Neural crest cell (in vitro differentiated cells): ENCODE measurements at regions not wholly inside any gene's neighbourhood (a gene's known extent, or its start where the extent isn't known, plus 50 kb on each side); places are given as distances from the start of the nearest gene placed in this dataset.

Experiments
- DNase-seq: peaks from one replicate; pipeline ENCODE4 v3.0.0; 2021; ENCODE audit warnings: low read depth, mixed read lengths, low spot score
- H3K27ac Mint-ChIP-seq: one replicate; pipeline ENCODE4 v1.8.0; 2021; ENCODE audit warnings: mild to moderate bottlenecking, mixed read lengths; ENCODE audit not compliant: unreplicated experiment
- H3K27me3 Mint-ChIP-seq: 2 replicates; pipeline ENCODE4 v1.8.0; 2021; ENCODE audit warnings: low read depth, mild to moderate bottlenecking, mixed read lengths
- H3K36me3 Mint-ChIP-seq: 2 replicates; pipeline ENCODE4 v1.8.0; 2021; ENCODE audit warnings: low read depth, mild to moderate bottlenecking, mixed read lengths
- H3K4me1 Mint-ChIP-seq: 2 replicates; pipeline ENCODE4 v1.8.0; 2021; ENCODE audit warnings: mixed read lengths
- H3K4me3 Mint-ChIP-seq: one replicate; pipeline ENCODE4 v1.8.0; 2021; ENCODE audit warnings: mild to moderate bottlenecking, mixed read lengths
- H3K9me3 Mint-ChIP-seq: 2 replicates; pipeline ENCODE4 v1.8.0; 2021; ENCODE audit warnings: mixed read lengths
- TF ChIP-seq, protein P1 (sequence below): fragments of 200-600 bp; sonication (generic); conservative IDR thresholded peaks from 2 replicates; pipeline ENCODE4 v1.5.0; 2021; ENCODE audit warnings: antibody characterized with exemption, mild to moderate bottlenecking

DNA sequence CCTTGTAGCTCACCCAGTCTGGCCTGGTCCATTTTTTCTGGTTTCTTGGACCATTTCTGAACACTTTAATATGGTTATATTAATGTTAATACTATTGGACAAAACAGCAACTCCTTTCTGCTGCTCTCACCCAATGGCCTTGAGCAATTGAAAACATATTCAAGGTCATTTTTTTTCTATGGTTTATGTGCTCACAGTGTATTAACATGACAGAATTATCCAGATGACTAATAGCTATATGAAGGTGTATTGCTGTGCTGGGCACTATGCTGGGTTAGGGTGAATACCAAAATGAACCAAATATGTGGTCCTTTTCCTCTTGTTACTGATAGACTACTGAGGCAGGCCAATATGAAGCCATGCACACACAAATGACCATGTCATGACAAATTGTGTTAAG is 591.6 kb upstream of the PLXNA2 start:
- H3K9me3 Mint-ChIP-seq: no peaks in the 10 kb centered on the region
- TF ChIP-seq, protein P1, sequence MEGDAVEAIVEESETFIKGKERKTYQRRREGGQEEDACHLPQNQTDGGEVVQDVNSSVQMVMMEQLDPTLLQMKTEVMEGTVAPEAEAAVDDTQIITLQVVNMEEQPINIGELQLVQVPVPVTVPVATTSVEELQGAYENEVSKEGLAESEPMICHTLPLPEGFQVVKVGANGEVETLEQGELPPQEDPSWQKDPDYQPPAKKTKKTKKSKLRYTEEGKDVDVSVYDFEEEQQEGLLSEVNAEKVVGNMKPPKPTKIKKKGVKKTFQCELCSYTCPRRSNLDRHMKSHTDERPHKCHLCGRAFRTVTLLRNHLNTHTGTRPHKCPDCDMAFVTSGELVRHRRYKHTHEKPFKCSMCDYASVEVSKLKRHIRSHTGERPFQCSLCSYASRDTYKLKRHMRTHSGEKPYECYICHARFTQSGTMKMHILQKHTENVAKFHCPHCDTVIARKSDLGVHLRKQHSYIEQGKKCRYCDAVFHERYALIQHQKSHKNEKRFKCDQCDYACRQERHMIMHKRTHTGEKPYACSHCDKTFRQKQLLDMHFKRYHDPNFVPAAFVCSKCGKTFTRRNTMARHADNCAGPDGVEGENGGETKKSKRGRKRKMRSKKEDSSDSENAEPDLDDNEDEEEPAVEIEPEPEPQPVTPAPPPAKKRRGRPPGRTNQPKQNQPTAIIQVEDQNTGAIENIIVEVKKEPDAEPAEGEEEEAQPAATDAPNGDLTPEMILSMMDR: no peak
- DNase-seq: no peak
- peaks cover 31% of the 10 kb centered on the region for H3K4me1 Mint-ChIP-seq
- no peaks in the 10 kb centered on the region for H3K36me3 Mint-ChIP-seq
- no peaks in the 10 kb centered on the region for H3K27me3 Mint-ChIP-seq
- no peak overlapping the region for H3K4me3 Mint-ChIP-seq
- no peak overlapping the region for H3K27ac Mint-ChIP-seq

DNA sequence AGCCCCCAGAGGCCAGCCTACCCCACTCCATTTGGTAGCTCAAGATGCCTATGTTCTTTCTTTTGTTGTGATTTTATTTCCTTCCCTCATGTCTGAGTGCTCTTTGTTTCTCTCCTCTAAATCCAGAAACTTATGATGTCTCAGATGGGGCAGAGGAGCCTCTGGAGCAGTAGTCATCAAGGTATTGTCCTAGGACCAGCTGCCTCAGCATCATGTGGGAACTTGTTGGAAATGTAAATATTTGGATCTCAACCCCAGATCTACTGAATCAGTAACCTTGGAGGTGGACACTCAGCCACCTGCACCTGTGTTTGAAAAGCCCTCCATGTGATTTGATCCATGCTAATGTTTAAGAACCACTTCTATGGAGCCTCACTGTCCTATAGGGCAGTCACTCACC is 593.1 kb upstream of the PLXNA2 start:
- no peak for DNase-seq
- H3K4me1 Mint-ChIP-seq: peaks cover 31% of the 10 kb centered on the region
- no peaks in the 10 kb centered on the region for H3K27me3 Mint-ChIP-seq
- H3K36me3 Mint-ChIP-seq: no peaks in the 10 kb centered on the region
- no peak overlapping the region for H3K4me3 Mint-ChIP-seq
- no peak overlapping the region for H3K27ac Mint-ChIP-seq
- no peaks in the 10 kb centered on the region for H3K9me3 Mint-ChIP-seq
- TF ChIP-seq, protein P1: no peak

DNA sequence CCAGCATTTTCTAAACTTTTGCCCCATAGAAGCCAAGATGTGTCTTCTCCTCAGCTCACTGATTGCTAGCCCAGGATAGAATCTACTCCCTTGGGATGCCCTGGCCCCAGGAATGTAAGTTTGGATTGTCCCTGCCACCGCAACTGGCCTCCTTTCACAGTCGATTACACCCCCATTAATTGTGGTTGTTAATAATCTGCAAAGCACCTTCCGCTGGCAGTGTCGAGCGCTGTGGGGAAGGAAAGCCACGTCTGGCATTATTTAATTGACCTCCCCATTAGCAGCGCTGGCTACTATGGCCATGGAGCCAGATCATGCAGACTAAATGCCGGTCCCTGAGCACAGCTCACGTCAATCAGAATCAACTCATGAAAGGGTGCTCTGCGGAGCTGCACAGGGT is 597.3 kb upstream of the PLXNA2 start:
- no peaks in the 10 kb centered on the region for H3K9me3 Mint-ChIP-seq
- H3K4me3 Mint-ChIP-seq: no peak overlapping the region
- no peaks in the 10 kb centered on the region for H3K36me3 Mint-ChIP-seq
- DNase-seq: no peak
- H3K4me1 Mint-ChIP-seq: peaks cover 8% of the 10 kb centered on the region
- TF ChIP-seq, protein P1: no peak
- no peaks in the 10 kb centered on the region for H3K27me3 Mint-ChIP-seq
- H3K27ac Mint-ChIP-seq: no peak overlapping the region

DNA sequence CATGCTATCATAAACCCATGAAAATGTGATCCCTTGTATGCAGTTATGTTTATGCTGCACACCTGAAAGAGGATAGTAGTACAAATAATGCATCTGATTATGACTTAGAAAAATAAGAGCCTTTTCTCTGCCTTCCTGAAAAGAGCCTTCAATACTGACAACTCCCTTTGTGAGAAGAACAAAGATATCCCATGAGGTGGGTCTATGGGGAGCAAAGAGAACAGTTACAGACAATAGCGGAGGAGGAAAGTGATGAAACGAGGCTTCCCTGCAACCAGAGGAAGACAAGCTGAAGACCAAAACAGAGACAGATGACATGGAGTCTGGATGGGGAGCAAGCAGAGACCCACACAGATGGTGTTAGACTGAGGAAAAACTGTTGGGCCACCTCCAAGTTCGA is 598.3 kb upstream of the PLXNA2 start:
- Mint-ChIP-seq H3K9me3 (no peaks in the 10 kb centered on the region), H3K36me3 (no peaks in the 10 kb centered on the region), H3K4me1 (peaks cover 8% of the 10 kb centered on the region), H3K27ac (no peak overlapping the region), H3K4me3 (no peak overlapping the region), H3K27me3 (no peaks in the 10 kb centered on the region)
- TF ChIP-seq, protein P1: no peak
- DNase-seq: no peak

DNA sequence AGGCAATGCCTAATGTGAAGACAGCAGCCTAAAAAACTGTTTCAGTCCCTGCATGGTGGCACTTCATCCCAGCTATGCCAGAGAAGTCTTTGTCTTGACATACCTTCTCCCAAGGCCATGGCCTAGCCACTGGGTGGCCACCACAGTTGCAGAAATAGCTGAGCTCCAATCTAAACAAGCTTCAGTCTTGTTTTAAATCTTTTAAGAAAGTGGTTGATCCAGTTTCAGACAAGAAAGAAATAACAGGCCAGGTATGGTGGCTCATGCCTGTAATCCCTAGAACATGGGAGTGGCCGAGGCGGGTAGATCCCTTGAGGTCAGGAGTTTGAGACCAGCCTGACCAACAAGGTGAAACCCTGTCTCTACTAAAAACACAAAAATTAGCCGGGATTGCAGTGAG is 600.0 kb upstream of the PLXNA2 start:
- H3K4me1 Mint-ChIP-seq: peaks cover 8% of the 10 kb centered on the region
- H3K9me3 Mint-ChIP-seq: no peaks in the 10 kb centered on the region
- no peak overlapping the region for H3K4me3 Mint-ChIP-seq
- no peaks in the 10 kb centered on the region for H3K36me3 Mint-ChIP-seq
- H3K27me3 Mint-ChIP-seq: peaks cover 2% of the 10 kb centered on the region
- no peak for DNase-seq
- TF ChIP-seq, protein P1: no peak
- no peak overlapping the region for H3K27ac Mint-ChIP-seq

DNA sequence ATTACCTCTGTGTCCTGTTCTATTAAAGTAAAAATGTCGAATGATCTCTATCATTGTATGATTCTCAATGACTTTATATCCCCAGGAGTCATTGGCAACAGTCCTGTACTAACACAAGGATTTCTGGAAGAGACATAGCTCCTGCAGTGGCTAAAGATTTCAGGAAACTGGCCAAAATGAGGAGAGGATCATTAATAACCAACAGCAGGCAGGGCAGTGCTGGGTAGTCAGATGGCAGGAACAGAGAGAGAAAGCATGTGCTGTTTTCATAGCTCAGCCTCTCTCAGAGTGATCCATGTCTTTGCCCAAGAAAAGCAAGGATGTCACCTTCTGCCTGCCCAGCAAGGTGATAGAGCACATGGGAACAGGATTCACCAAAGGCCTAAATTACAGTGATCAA is 604.7 kb upstream of the PLXNA2 start:
- no peak overlapping the region for H3K27ac Mint-ChIP-seq
- no peaks in the 10 kb centered on the region for H3K4me1 Mint-ChIP-seq
- TF ChIP-seq, protein P1: no peak
- H3K9me3 Mint-ChIP-seq: no peaks in the 10 kb centered on the region
- peaks cover 2% of the 10 kb centered on the region for H3K27me3 Mint-ChIP-seq
- no peak for DNase-seq
- no peak overlapping the region for H3K4me3 Mint-ChIP-seq
- no peaks in the 10 kb centered on the region for H3K36me3 Mint-ChIP-seq
